ENCODE measurements at regions not wholly inside any gene's neighbourhood (a gene's known extent, or its start where the extent isn't known, plus 50 kb on each side); places are given as distances from the start of the nearest gene placed in this dataset.

DNA sequence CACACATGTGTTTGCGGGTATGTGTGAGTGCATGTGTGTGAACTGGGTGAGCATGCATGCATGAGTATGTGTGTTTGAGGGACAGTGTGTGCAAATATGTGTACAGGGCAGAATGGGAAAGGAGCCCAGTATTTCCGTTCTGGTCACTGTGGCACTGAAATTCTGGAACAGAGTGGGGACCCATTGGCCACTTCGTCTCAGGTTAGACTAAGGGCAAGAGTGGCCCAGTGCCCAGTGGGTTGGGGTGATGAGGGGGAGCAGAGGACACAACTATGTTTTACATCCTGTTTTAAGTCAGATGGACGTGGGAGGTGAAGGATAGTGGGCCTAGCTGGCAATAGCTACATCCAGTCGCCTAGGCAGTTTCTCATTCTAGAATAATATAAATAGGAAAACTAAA, 438.5 kb downstream of the DYNC2H1 start:
- TF ChIP-seq, protein P1, sequence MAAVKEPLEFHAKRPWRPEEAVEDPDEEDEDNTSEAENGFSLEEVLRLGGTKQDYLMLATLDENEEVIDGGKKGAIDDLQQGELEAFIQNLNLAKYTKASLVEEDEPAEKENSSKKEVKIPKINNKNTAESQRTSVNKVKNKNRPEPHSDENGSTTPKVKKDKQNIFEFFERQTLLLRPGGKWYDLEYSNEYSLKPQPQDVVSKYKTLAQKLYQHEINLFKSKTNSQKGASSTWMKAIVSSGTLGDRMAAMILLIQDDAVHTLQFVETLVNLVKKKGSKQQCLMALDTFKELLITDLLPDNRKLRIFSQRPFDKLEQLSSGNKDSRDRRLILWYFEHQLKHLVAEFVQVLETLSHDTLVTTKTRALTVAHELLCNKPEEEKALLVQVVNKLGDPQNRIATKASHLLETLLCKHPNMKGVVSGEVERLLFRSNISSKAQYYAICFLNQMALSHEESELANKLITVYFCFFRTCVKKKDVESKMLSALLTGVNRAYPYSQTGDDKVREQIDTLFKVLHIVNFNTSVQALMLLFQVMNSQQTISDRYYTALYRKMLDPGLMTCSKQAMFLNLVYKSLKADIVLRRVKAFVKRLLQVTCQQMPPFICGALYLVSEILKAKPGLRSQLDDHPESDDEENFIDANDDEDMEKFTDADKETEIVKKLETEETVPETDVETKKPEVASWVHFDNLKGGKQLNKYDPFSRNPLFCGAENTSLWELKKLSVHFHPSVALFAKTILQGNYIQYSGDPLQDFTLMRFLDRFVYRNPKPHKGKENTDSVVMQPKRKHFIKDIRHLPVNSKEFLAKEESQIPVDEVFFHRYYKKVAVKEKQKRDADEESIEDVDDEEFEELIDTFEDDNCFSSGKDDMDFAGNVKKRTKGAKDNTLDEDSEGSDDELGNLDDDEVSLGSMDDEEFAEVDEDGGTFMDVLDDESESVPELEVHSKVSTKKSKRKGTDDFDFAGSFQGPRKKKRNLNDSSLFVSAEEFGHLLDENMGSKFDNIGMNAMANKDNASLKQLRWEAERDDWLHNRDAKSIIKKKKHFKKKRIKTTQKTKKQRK (IDR thresholded peaks at IDR 0.05; ENCODE audit: low read length): no peak
- TF ChIP-seq CHD4 (IDR thresholded peaks at IDR 0.05; ENCODE audit: borderline replicate concordance, low read length) (no peak), ZNF605 (CRISPR knock-in tag; IDR thresholded peaks at IDR 0.05) (no peak), STAT5B (CRISPR knock-in tag; IDR thresholded peaks at IDR 0.05) (no peak), ASH2L (IDR thresholded peaks at IDR 0.05; ENCODE audit: insufficient read length, low read depth, low read length) (no peak), CHCHD3 (CRISPR knock-in tag; IDR thresholded peaks at IDR 0.05) (no peak), FOXA3 (CRISPR knock-in tag; IDR thresholded peaks at IDR 0.05) (no peak), PHF20 (CRISPR knock-in tag; IDR thresholded peaks at IDR 0.05) (no peak)
- TF ChIP-seq, protein P2, sequence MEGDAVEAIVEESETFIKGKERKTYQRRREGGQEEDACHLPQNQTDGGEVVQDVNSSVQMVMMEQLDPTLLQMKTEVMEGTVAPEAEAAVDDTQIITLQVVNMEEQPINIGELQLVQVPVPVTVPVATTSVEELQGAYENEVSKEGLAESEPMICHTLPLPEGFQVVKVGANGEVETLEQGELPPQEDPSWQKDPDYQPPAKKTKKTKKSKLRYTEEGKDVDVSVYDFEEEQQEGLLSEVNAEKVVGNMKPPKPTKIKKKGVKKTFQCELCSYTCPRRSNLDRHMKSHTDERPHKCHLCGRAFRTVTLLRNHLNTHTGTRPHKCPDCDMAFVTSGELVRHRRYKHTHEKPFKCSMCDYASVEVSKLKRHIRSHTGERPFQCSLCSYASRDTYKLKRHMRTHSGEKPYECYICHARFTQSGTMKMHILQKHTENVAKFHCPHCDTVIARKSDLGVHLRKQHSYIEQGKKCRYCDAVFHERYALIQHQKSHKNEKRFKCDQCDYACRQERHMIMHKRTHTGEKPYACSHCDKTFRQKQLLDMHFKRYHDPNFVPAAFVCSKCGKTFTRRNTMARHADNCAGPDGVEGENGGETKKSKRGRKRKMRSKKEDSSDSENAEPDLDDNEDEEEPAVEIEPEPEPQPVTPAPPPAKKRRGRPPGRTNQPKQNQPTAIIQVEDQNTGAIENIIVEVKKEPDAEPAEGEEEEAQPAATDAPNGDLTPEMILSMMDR (CRISPR knock-in tag; IDR thresholded peaks at IDR 0.05): no peak
- TF ChIP-seq, protein P3, sequence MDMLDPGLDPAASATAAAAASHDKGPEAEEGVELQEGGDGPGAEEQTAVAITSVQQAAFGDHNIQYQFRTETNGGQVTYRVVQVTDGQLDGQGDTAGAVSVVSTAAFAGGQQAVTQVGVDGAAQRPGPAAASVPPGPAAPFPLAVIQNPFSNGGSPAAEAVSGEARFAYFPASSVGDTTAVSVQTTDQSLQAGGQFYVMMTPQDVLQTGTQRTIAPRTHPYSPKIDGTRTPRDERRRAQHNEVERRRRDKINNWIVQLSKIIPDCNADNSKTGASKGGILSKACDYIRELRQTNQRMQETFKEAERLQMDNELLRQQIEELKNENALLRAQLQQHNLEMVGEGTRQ (IDR thresholded peaks at IDR 0.05; ENCODE audit: low read depth, low read length): no peak
- TF ChIP-seq, protein P3 (CRISPR knock-in tag; IDR thresholded peaks at IDR 0.05; ENCODE audit: borderline replicate concordance): no peak

All from HepG2 (cell line).